Calu3 (cell line): ENCODE measurements at regions not wholly inside any gene's neighbourhood (a gene's known extent, or its start where the extent isn't known, plus 50 kb on each side); places are given as distances from the start of the nearest gene placed in this dataset.

ENCODE experiments used
- BruUV-seq: library from RNA; stranded (reverse); fragments of 400-500 nt; replicated peaks from 2 replicates; lab custom pipeline; 2021; lab: Mats Ljungman, UMichigan
- CTCF ChIA-PET: fragments of 300-600 bp; sonication (Branson Sonifier 250); formaldehyde crosslinking; loops from one replicate; lab custom pipeline; 2022; ENCODE audit warnings: antibody characterized with exemption; lab: Charles Lee
- DNase-seq: peaks from one replicate; pipeline ENCODE4 v3.0.0; 2022
- H3K27ac Mint-ChIP-seq: one replicate; pipeline ENCODE4 v1.8.0; 2022; ENCODE audit warnings: mixed read lengths; ENCODE audit not compliant: unreplicated experiment
- H3K27me3 Mint-ChIP-seq: one replicate; pipeline ENCODE4 v1.8.0; 2022; ENCODE audit warnings: mixed read lengths; ENCODE audit not compliant: unreplicated experiment
- H3K36me3 Mint-ChIP-seq: one replicate; pipeline ENCODE4 v1.8.0; 2022; ENCODE audit warnings: mild to moderate bottlenecking, moderate library complexity, mixed read lengths; ENCODE audit not compliant: insufficient read depth, unreplicated experiment
- H3K4me1 Mint-ChIP-seq: one replicate; pipeline ENCODE4 v1.8.0; 2022; ENCODE audit warnings: mild to moderate bottlenecking, low read depth, mixed read lengths; ENCODE audit not compliant: unreplicated experiment
- H3K4me3 Mint-ChIP-seq: one replicate; pipeline ENCODE4 v1.8.0; 2022; ENCODE audit warnings: mild to moderate bottlenecking, low read depth, moderate library complexity, mixed read lengths; ENCODE audit not compliant: unreplicated experiment
- H3K9me3 Mint-ChIP-seq: one replicate; pipeline ENCODE4 v1.8.0; 2022; ENCODE audit warnings: low read depth, mixed read lengths; ENCODE audit not compliant: unreplicated experiment
- intact Hi-C: fragments of 100-400 bp; cut with micrococcal nuclease; formaldehyde crosslinking; loops from one replicate; pipeline ENCODE4 v1.10.0; 2022; ENCODE audit not compliant: unreplicated experiment
- TF ChIP-seq, protein P1 (sequence below): fragments of 200-600 bp; IDR thresholded peaks from one replicate; pipeline ENCODE4 v1.8.0; 2022; ENCODE audit warnings: antibody characterized with exemption; ENCODE audit not compliant: unreplicated experiment

DNA sequence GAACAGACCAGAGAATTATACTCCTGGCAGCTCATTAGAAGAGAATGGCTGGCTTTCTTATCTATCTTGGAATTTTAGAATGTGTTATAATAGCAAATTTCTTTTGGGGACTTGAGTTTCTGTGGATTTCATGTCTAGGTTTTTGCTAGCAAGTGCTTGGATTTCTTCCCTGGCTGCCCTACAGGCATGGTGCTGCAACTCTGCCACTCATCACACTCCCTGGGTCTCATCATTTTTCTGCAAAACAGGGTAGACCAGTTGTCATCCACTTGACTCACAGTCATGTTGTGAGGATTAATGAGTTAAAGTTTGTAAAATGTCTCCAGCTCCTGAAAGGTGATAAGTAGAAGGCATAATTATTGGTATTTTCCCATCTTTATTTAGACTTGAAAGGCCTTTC, 60.7 kb upstream of the LCORL start:
- no peak for DNase-seq
- Mint-ChIP-seq H3K36me3 (no peaks in the 10 kb centered on the region), H3K27ac (no peak overlapping the region), H3K4me3 (no peak overlapping the region), H3K9me3 (no peaks in the 10 kb centered on the region), H3K4me1 (no peaks in the 10 kb centered on the region), H3K27me3 (no peaks in the 10 kb centered on the region)
- CTCF ChIA-PET, result no interaction called here
- BruUV-seq, result no TSS peak
- TF ChIP-seq, protein P1, sequence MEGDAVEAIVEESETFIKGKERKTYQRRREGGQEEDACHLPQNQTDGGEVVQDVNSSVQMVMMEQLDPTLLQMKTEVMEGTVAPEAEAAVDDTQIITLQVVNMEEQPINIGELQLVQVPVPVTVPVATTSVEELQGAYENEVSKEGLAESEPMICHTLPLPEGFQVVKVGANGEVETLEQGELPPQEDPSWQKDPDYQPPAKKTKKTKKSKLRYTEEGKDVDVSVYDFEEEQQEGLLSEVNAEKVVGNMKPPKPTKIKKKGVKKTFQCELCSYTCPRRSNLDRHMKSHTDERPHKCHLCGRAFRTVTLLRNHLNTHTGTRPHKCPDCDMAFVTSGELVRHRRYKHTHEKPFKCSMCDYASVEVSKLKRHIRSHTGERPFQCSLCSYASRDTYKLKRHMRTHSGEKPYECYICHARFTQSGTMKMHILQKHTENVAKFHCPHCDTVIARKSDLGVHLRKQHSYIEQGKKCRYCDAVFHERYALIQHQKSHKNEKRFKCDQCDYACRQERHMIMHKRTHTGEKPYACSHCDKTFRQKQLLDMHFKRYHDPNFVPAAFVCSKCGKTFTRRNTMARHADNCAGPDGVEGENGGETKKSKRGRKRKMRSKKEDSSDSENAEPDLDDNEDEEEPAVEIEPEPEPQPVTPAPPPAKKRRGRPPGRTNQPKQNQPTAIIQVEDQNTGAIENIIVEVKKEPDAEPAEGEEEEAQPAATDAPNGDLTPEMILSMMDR, result no peak
- intact Hi-C loops, result no loop called here

DNA sequence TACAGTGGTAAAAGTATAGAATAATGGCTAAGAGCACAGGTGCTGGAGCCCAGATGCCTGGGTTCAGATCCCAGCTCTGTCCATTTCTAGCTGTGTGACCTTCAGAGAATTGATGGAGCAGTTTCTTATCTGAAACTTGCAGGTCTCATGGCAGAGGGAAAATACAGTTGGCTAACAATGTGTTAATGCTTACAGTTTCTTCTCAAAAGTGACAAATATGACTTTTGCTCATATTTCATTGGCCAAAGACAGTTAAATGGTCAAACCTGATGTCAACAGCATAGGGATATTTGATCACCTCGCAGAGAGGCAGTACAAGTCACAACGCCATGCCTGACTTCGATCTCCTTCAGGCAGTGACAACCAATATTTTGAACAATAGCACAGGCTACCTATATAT, 60.2 kb upstream of the LCORL start:
- H3K27me3 Mint-ChIP-seq, result no peaks in the 10 kb centered on the region
- TF ChIP-seq, protein P1, result no peak
- no peak for DNase-seq
- H3K4me3 Mint-ChIP-seq, result no peak overlapping the region
- no peaks in the 10 kb centered on the region for H3K4me1 Mint-ChIP-seq
- no peak overlapping the region for H3K27ac Mint-ChIP-seq
- no peaks in the 10 kb centered on the region for H3K36me3 Mint-ChIP-seq
- intact Hi-C loops, result no loop called here
- BruUV-seq, result no TSS peak
- H3K9me3 Mint-ChIP-seq, result no peaks in the 10 kb centered on the region
- CTCF ChIA-PET, result no interaction called here

DNA sequence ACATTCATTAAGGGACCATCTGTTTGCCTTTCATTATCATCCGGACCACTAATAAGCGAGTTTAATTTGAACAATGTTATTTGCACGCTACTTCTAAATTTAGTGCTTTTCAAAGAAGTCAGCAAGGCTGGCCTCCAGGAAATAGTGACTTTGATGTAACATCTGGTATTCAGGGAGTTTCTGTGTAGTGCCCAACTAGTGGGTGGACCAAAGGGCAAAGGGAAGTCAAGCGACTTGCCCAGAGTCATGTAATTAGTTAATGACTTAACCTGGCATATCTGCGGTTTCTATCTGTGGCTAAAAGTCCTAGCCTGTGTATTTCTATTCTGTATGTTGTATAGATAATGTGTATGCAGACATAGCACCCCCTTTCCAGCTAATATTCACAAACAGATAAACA, 56.3 kb upstream of the LCORL start:
- H3K4me1 Mint-ChIP-seq, result no peaks in the 10 kb centered on the region
- no peaks in the 10 kb centered on the region for H3K27me3 Mint-ChIP-seq
- intact Hi-C loops, result no loop called here
- H3K27ac Mint-ChIP-seq, result no peak overlapping the region
- H3K36me3 Mint-ChIP-seq, result no peaks in the 10 kb centered on the region
- no peak overlapping the region for H3K4me3 Mint-ChIP-seq
- TF ChIP-seq, protein P1, result no peak
- no peak for DNase-seq
- CTCF ChIA-PET, result no interaction called here
- no TSS peak for BruUV-seq
- no peaks in the 10 kb centered on the region for H3K9me3 Mint-ChIP-seq

DNA sequence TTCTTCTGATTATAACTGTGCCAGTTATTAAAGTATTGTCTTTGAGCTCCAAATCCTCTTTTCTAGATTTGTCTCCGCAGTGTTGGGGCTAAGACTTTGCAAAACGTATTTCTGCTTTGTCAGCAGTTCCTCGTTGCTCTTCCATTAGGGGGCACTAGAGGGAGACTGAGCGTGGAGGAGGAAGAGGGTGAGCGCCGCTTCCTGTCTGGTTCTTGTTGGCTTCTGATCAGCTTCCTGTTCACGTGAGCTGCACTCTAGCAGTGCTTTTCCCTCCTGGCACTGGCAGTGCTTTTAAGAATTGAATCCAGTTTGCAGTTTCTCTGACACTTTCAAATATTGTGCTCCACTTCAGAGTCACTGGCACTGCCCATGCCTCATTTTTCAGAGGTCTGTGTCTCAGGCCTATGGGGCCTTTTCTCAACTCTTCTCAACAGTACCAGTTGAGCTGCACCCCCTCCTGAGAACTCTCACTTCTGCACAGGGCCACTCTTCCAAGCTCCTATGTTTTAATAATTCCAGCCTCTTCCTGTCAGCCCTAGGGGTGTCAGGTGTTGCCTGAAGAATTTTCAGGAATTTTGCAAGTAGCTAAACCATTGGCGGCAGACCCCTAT, 54.4 kb upstream of the LCORL start:
- Mint-ChIP-seq H3K27ac (no peak overlapping the region), H3K27me3 (no peaks in the 10 kb centered on the region), H3K9me3 (no peaks in the 10 kb centered on the region), H3K36me3 (no peaks in the 10 kb centered on the region), H3K4me1 (no peaks in the 10 kb centered on the region), H3K4me3 (no peak overlapping the region)
- DNase-seq, result no peak
- intact Hi-C loops, result no loop called here
- TF ChIP-seq, protein P1, result no peak
- CTCF ChIA-PET, result no interaction called here
- no TSS peak for BruUV-seq
